PC-3 (cell line): ENCODE measurements at regions not wholly inside any gene's neighbourhood (a gene's known extent, or its start where the extent isn't known, plus 50 kb on each side); places are given as distances from the start of the nearest gene placed in this dataset.

Source experiments
- ATAC-seq: fragments of 200-7000 bp; cut with Tn5 transposase; 2 replicates; pipeline ENCODE4 v1.9.1; 2020; ENCODE audit warnings: mild to moderate bottlenecking, moderate library complexity
- BruUV-seq: library from RNA; stranded (reverse); fragments of 400-500 nt; replicated peaks from 2 replicates; lab custom pipeline; 2021; lab: Mats Ljungman, UMichigan
- CTCF ChIA-PET: fragments of 300-600 bp; sonication (Branson Sonifier 250); formaldehyde crosslinking; loops from one replicate; lab custom pipeline; 2022; ENCODE audit warnings: antibody characterized with exemption; lab: Charles Lee
- POLR2A ChIA-PET: fragments of 300-600 bp; sonication (Branson Sonifier 250); formaldehyde crosslinking; loops from one replicate; lab custom pipeline; 2022; ENCODE audit warnings: antibody characterized with exemption; ENCODE audit not compliant: unreplicated experiment; lab: Charles Lee
- DNase-seq: peaks from one replicate; pipeline ENCODE4 v3.0.0-alpha.2; 2015
- H2AFZ ChIP-seq: fragments of 300-600 bp; sonication (generic); 2 replicates; pipeline ENCODE4 v1.6.0; 2016; ENCODE audit warnings: antibody characterized with exemption, low read length
- H3F3A ChIP-seq: fragments of 300-600 bp; sonication (generic); one replicate; pipeline ENCODE4 v1.6.0; 2017; ENCODE audit warnings: antibody characterized with exemption, low read length, control low read depth, mild to moderate bottlenecking; ENCODE audit not compliant: unreplicated experiment
- H3K27ac ChIP-seq: fragments of 300-600 bp; sonication (generic); 2 replicates; pipeline ENCODE4 v1.5.1; 2016; ENCODE audit warnings: mild to moderate bottlenecking, low read length
- H3K27me3 ChIP-seq: fragments of 300-600 bp; sonication (generic); 2 replicates; pipeline ENCODE4 v1.6.1; 2016; ENCODE audit warnings: low read length, mixed read lengths
- H3K36me3 ChIP-seq: fragments of 300-600 bp; sonication (generic); 2 replicates; pipeline ENCODE4 v1.6.1; 2016; ENCODE audit warnings: low read depth, mixed run types, low read length, mixed read lengths
- H3K4me1 ChIP-seq: fragments of 300-600 bp; sonication (generic); 2 replicates; pipeline ENCODE4 v1.5.1; 2016; ENCODE audit warnings: low read length; ENCODE audit not compliant: insufficient read depth
- H3K4me2 ChIP-seq: fragments of 300-600 bp; sonication (generic); 2 replicates; pipeline ENCODE4 v1.6.0; 2016; ENCODE audit warnings: low read length
- H3K4me3 ChIP-seq: fragments of 300-600 bp; sonication (generic); 2 replicates; pipeline ENCODE4 v1.5.1; 2016; ENCODE audit warnings: mild to moderate bottlenecking, low read length, mixed read lengths
- H3K79me2 ChIP-seq: fragments of 300-600 bp; sonication (generic); 2 replicates; pipeline ENCODE4 v1.6.1; 2017; ENCODE audit warnings: low read length, mixed read lengths
- H3K9ac ChIP-seq: fragments of 300-600 bp; sonication (generic); 2 replicates; pipeline ENCODE4 v1.6.0; 2016; ENCODE audit warnings: mild to moderate bottlenecking, low read length
- H3K9me2 ChIP-seq: fragments of 300-600 bp; sonication (generic); replicated peaks from 2 replicates; pipeline ENCODE4 v1.6.1; 2016; ENCODE audit warnings: mixed run types, low read length, mixed read lengths
- H3K9me3 ChIP-seq: fragments of 300-600 bp; sonication (generic); 2 replicates; pipeline ENCODE4 v1.6.1; 2016; ENCODE audit warnings: low read length, mixed read lengths
- H4K20me1 ChIP-seq: fragments of 300-600 bp; sonication (generic); 2 replicates; pipeline ENCODE4 v1.6.1; 2016; ENCODE audit warnings: low read length, mixed read lengths
- CTCF ChIP-seq: fragments of 300-600 bp; sonication (generic); conservative IDR thresholded peaks from 2 replicates; pipeline ENCODE4 v1.5.1; 2017; ENCODE audit warnings: antibody characterized with exemption, low read depth, mild to moderate bottlenecking, low read length
- EZH2 ChIP-seq: fragments of 300-600 bp; sonication (generic); IDR thresholded peaks from one replicate; pipeline ENCODE4 v1.6.1; 2017; ENCODE audit warnings: antibody characterized with exemption, mild to moderate bottlenecking, low read length; ENCODE audit not compliant: unreplicated experiment
- EZH2phosphoT487 ChIP-seq: fragments of 300-600 bp; sonication (generic); IDR thresholded peaks from 2 replicates; pipeline ENCODE4 v1.6.1; 2018; ENCODE audit warnings: mild to moderate bottlenecking, antibody characterized with exemption, low read length, borderline replicate concordance
- intact Hi-C: fragments of 100-400 bp; cut with micrococcal nuclease; formaldehyde crosslinking; loops from 2 replicates; pipeline ENCODE4 v1.9.0; 2023

- ATAC-seq: no peak
- Histone ChIP-seq H2AFZ (no peak overlapping the region), H3K4me2 (no peak overlapping the region), H3K9me2 (no peaks in the 10 kb centered on the region), H3K79me2 (no peaks in the 10 kb centered on the region), H4K20me1 (no peaks in the 10 kb centered on the region), H3K27me3 (no peaks in the 10 kb centered on the region), H3K9me3 (no peaks in the 10 kb centered on the region), H3K4me1 (no peaks in the 10 kb centered on the region), H3K9ac (no peak overlapping the region), H3F3A (no peaks in the 10 kb centered on the region), H3K36me3 (no peaks in the 10 kb centered on the region), H3K27ac (no peak overlapping the region), H3K4me3 (no peak overlapping the region)
- intact Hi-C loops: no loop called here
- ChIA-PET CTCF (no interaction called here), POLR2A (no interaction called here)
- TF ChIP-seq EZH2 (no peak), EZH2phosphoT487 (no peak), CTCF (no peak)
- DNase-seq: no peak
- no TSS peak for BruUV-seq
Measured at GRCh38 chr18:34548973-34549294, 161.2 kb upstream of the DTNA start.

- no peaks in the 10 kb centered on the region for H3K36me3 ChIP-seq
- no peaks in the 10 kb centered on the region for H4K20me1 ChIP-seq
- no peaks in the 10 kb centered on the region for H3K4me1 ChIP-seq
- ChIA-PET CTCF (no interaction called here), POLR2A (no interaction called here)
- H3K27ac ChIP-seq: no peak overlapping the region
- H3K4me3 ChIP-seq: no peak overlapping the region
- no peaks in the 10 kb centered on the region for H3K9me3 ChIP-seq
- intact Hi-C loops: no loop called here
- TF ChIP-seq EZH2: no peak
- no peak for TF ChIP-seq EZH2phosphoT487
- TF ChIP-seq CTCF: no peak
- no peak for ATAC-seq
- no peaks in the 10 kb centered on the region for H3K79me2 ChIP-seq
- no peaks in the 10 kb centered on the region for H3K9me2 ChIP-seq
- H3K9ac ChIP-seq: no peak overlapping the region
- no peaks in the 10 kb centered on the region for H3K27me3 ChIP-seq
- H2AFZ ChIP-seq: no peak overlapping the region
- no peak for DNase-seq
- H3K4me2 ChIP-seq: no peak overlapping the region
- no TSS peak for BruUV-seq
- H3F3A ChIP-seq: no peaks in the 10 kb centered on the region
Measured at GRCh38 chr18:34549367-34549766, 160.7 kb upstream of the DTNA start.

- Histone ChIP-seq H3K4me3 (no peak overlapping the region), H3K9ac (no peak overlapping the region), H3K27me3 (no peaks in the 10 kb centered on the region), H2AFZ (no peak overlapping the region), H3F3A (no peaks in the 10 kb centered on the region), H3K4me2 (no peak overlapping the region), H3K9me3 (no peaks in the 10 kb centered on the region), H3K36me3 (no peaks in the 10 kb centered on the region), H3K79me2 (no peaks in the 10 kb centered on the region), H3K27ac (no peak overlapping the region), H3K4me1 (no peaks in the 10 kb centered on the region), H3K9me2 (no peaks in the 10 kb centered on the region), H4K20me1 (no peaks in the 10 kb centered on the region)
- no peak for DNase-seq
- POLR2A ChIA-PET: no interaction called here
- ATAC-seq: no peak
- CTCF ChIA-PET: no interaction called here
- BruUV-seq: no TSS peak
- intact Hi-C loops: no loop called here
- TF ChIP-seq CTCF (no peak), EZH2 (no peak), EZH2phosphoT487 (no peak)
Measured at GRCh38 chr18:34550156-34550555, 159.9 kb upstream of the DTNA start.
